ENCODE measurements at regions not wholly inside any gene's neighbourhood (a gene's known extent, or its start where the extent isn't known, plus 50 kb on each side); places are given as distances from the start of the nearest gene placed in this dataset.
A peak's percentile ranks its signal among the peaks of the same experiment; 100 is the strongest.

GRCh38 chr13:50124536-50125303, 109.5 kb downstream of the KCNRG start:
- TF ChIP-seq, protein P1, sequence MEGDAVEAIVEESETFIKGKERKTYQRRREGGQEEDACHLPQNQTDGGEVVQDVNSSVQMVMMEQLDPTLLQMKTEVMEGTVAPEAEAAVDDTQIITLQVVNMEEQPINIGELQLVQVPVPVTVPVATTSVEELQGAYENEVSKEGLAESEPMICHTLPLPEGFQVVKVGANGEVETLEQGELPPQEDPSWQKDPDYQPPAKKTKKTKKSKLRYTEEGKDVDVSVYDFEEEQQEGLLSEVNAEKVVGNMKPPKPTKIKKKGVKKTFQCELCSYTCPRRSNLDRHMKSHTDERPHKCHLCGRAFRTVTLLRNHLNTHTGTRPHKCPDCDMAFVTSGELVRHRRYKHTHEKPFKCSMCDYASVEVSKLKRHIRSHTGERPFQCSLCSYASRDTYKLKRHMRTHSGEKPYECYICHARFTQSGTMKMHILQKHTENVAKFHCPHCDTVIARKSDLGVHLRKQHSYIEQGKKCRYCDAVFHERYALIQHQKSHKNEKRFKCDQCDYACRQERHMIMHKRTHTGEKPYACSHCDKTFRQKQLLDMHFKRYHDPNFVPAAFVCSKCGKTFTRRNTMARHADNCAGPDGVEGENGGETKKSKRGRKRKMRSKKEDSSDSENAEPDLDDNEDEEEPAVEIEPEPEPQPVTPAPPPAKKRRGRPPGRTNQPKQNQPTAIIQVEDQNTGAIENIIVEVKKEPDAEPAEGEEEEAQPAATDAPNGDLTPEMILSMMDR (IDR thresholded peaks at IDR 0.05): no peak
- DNase-seq (ENCODE audit: low spot score) (no peak), ATAC-seq (ENCODE audit: low FRiP score) (no peak)

- TF ChIP-seq, protein P1 (IDR thresholded peaks at IDR 0.05): no peak
- DNase-seq (ENCODE audit: low spot score): no peak
- ATAC-seq (ENCODE audit: low FRiP score): no peak
Observed at GRCh38 chr13:50125304-50125553, 110.0 kb downstream of the KCNRG start.

DNA sequence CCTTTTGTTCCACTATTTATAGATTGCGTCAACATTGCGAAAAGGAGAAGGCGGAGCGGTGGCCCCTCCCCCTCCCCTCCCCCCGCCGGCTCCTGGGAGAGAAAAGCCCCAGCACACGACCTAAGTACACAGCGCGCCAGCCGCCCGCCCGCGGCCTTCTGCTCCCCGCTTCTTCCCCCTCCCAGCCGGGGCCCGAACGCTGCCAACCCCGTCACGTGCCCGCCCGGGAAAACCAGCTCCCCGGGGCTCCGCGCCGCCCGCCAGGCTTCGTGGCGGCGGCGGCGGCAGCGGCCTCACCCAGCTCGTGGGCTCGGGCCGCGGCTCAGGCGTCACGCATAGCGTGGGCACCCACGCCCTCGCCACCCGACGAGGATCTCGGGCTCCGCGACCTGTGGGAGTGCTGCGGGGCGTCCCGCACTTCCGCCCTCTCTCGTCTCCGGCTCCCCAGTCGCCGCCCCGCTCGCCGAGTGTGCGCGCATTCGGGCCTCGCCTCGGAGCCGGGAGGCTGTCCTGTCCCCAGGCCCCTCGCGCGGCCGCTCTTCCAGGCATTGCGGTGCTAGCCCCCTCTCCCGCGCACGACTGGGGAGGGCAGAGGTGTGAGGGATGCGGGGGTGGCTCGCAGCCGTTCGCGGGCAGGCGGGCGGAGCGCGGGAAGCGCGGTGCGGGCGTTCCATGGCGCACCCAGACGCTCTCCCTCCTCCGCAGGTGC, 110.5 kb downstream of the KCNRG start:
- TF ChIP-seq, protein P1 (IDR thresholded peaks at IDR 0.05): no peak
- peak; percentile 48 for ATAC-seq (ENCODE audit: low FRiP score)
- DNase-seq (ENCODE audit: low spot score): peak; percentile 77

GRCh38 chr13:50126263-50126992, 111.2 kb downstream of the KCNRG start:
- ATAC-seq (ENCODE audit: low FRiP score) (no peak), DNase-seq (ENCODE audit: low spot score) (no peak)
- TF ChIP-seq, protein P1 (IDR thresholded peaks at IDR 0.05): no peak

GRCh38 chr13:50126993-50127725, 111.9 kb downstream of the KCNRG start:
- no peak for DNase-seq (ENCODE audit: low spot score)

GRCh38 chr13:50127726-50128291, 112.6 kb downstream of the KCNRG start:
- TF ChIP-seq, protein P1 (IDR thresholded peaks at IDR 0.05): no peak
- DNase-seq (ENCODE audit: low spot score): no peak
- no peak for ATAC-seq (ENCODE audit: low FRiP score)

More at GRCh38 chr13:50126993-50127725, 111.9 kb downstream of the KCNRG start:
- ATAC-seq (ENCODE audit: low FRiP score): no peak
- TF ChIP-seq, protein P1 (IDR thresholded peaks at IDR 0.05): no peak
